ENCODE measurements at regions not wholly inside any gene's neighbourhood (a gene's known extent, or its start where the extent isn't known, plus 50 kb on each side); places are given as distances from the start of the nearest gene placed in this dataset.

DNA sequence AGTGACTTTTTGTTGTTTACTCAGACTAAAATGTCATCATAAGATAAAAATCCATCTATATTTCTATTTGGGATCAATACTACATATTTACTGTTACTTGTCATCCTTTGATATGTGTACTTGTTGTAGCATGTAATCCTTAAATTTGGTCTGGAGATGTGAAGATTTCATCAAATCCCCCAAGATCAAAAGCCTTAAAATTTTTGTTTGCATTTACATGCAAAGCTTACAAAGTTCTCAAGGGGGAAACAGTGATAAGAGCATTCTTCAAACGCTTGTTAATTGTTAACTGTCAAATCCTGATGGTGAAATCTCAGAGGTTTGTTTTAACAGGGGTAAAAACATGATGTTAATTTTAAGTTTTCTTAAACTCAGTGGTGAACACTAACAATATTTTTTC lies 84.9 kb upstream of the SKAP2 start:
- TF ChIP-seq CTCF (IDR thresholded peaks at IDR 0.05) (no peak), POLR2A (IDR thresholded peaks at IDR 0.05) (no peak)

Data from lower leg skin (tissue), 3 donors.